SK-N-SH treated with all-trans-retinoic acid at 6 μM for 48 hours (cell line): ENCODE measurements at regions not wholly inside any gene's neighbourhood (a gene's known extent, or its start where the extent isn't known, plus 50 kb on each side); places are given as distances from the start of the nearest gene placed in this dataset.

ENCODE experiments used
- CREB5 ChIP-seq: fragments of 250-450 bp; sonication (Bioruptor Pico); IDR thresholded peaks from 2 replicates; pipeline ENCODE4 v1.5.1; 2020; ENCODE audit warnings: low read depth, mild to moderate bottlenecking, moderate library complexity
- OSR1 ChIP-seq: fragments of 250-450 bp; sonication (Bioruptor Pico); IDR thresholded peaks from 2 replicates; pipeline ENCODE4 v1.8.0; 2022; ENCODE audit warnings: moderate library complexity, mild to moderate bottlenecking, inconsistent platforms
- PATZ1 ChIP-seq: fragments of 250-450 bp; sonication (Bioruptor Pico); IDR thresholded peaks from 2 replicates; pipeline ENCODE4 v1.8.0; 2020; ENCODE audit warnings: mild to moderate bottlenecking, moderate library complexity, borderline replicate concordance
- ZFP3 ChIP-seq: fragments of 250-450 bp; sonication (Bioruptor Pico); IDR thresholded peaks from 2 replicates; pipeline ENCODE4 v1.5.0; 2020; ENCODE audit warnings: mild to moderate bottlenecking, moderate library complexity

DNA sequence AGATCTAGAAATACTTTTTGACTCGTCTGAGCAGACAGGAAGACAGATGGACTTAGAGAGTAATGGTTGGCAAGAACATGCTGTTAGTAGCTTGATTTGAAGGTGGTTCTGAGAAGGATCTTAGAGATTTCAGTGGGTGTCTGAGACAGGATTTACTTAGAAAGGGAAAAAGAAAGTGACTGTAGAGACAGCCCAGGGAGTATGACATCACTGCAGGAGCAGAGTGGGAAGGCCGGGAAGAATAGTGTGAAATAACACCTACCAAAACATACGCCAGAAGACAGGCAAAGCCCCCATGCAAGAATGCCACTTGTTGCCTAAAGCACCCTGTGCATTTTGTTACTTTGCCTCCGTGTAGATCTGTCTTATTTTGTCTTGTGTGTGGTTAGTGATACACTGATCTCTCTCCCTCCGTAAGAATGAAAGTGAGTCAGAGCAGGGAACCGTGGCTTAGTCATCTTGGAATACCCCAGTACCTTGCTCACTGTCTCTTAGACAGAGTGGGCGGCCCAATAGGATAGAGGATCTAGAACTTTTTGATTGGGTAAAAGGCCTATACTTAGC, 161.3 kb upstream of the IFNG-AS1 start:
- no peak for TF ChIP-seq CREB5 (CRISPR knock-in tag)
- TF ChIP-seq OSR1, result no peak
- TF ChIP-seq ZFP3 (CRISPR knock-in tag), result no peak
- no peak for TF ChIP-seq PATZ1
